Stimulated activated CD4-positive, alpha-beta T cell treated with anti-CD3 and anti-CD28 coated beads, Interleukin-1b, Interleukin-23, amount 100 ng/mL, for 24 hours (primary cell): ENCODE measurements at regions not wholly inside any gene's neighbourhood (a gene's known extent, or its start where the extent isn't known, plus 50 kb on each side); places are given as distances from the start of the nearest gene placed in this dataset.

Experiments
- DNase-seq, 4 experiments: peaks; one replicate each; pipeline ENCODE4 v3.0.0-alpha.2; 2020; ENCODE audit warnings: low read depth in 4 of 4, low spot score in 1 of 4

GRCh38 chr6:114581293-114581692, 238.5 kb upstream of the HS3ST5 start:
- no peak for DNase-seq

GRCh38 chr6:114580882-114581281, 238.1 kb upstream of the HS3ST5 start:
- no peak for DNase-seq

- no peak for DNase-seq
Measured at GRCh38 chr6:114579486-114579885, 236.7 kb upstream of the HS3ST5 start.

GRCh38 chr6:114577109-114577508, 234.3 kb upstream of the HS3ST5 start:
- DNase-seq = no peak

- no peak for DNase-seq
Measured at GRCh38 chr6:114576330-114576729, 233.5 kb upstream of the HS3ST5 start.

GRCh38 chr6:114569669-114570068, 226.8 kb upstream of the HS3ST5 start:
- no peak for DNase-seq

- DNase-seq = no peak
Measured at GRCh38 chr6:114564302-114564933, 221.6 kb upstream of the HS3ST5 start.

GRCh38 chr6:114559419-114559818, 216.6 kb upstream of the HS3ST5 start:
- DNase-seq = no peak

GRCh38 chr6:114558153-114558552, 215.3 kb upstream of the HS3ST5 start:
- DNase-seq = no peak

GRCh38 chr6:114556846-114557488, 214.1 kb upstream of the HS3ST5 start:
- DNase-seq = no peak

- DNase-seq = no peak
Measured at GRCh38 chr6:114550316-114550715, 207.5 kb upstream of the HS3ST5 start.

GRCh38 chr6:114543696-114544095, 200.9 kb upstream of the HS3ST5 start:
- no peak for DNase-seq

GRCh38 chr6:114541794-114542193, 199.0 kb upstream of the HS3ST5 start:
- no peak for DNase-seq

GRCh38 chr6:114537977-114538376, 195.2 kb upstream of the HS3ST5 start:
- no peak for DNase-seq

GRCh38 chr6:114534813-114535212, 192.0 kb upstream of the HS3ST5 start:
- no peak for DNase-seq

GRCh38 chr6:114524081-114524480, 181.3 kb upstream of the HS3ST5 start:
- no peak for DNase-seq

- no peak for DNase-seq
Measured at GRCh38 chr6:114523508-114523907, 180.7 kb upstream of the HS3ST5 start.

GRCh38 chr6:114521926-114522325, 179.1 kb upstream of the HS3ST5 start:
- DNase-seq = no peak

- DNase-seq = no peak
Measured at GRCh38 chr6:114520976-114521375, 178.2 kb upstream of the HS3ST5 start.

- DNase-seq = no peak
Measured at GRCh38 chr6:114514170-114514569, 171.3 kb upstream of the HS3ST5 start.

GRCh38 chr6:114471450-114471849, 128.6 kb upstream of the HS3ST5 start:
- no peak for DNase-seq

- no peak for DNase-seq
Measured at GRCh38 chr6:114467931-114468330, 125.1 kb upstream of the HS3ST5 start.

GRCh38 chr6:114465511-114465910, 122.7 kb upstream of the HS3ST5 start:
- DNase-seq = no peak
